Activated gamma-delta T cell (primary cell): ENCODE measurements at regions not wholly inside any gene's neighbourhood (a gene's known extent, or its start where the extent isn't known, plus 50 kb on each side); places are given as distances from the start of the nearest gene placed in this dataset.

Experiments
- DNase-seq: peaks from one replicate; lab custom pipeline; 2025; lab: John Stamatoyannopoulos, UW

DNA sequence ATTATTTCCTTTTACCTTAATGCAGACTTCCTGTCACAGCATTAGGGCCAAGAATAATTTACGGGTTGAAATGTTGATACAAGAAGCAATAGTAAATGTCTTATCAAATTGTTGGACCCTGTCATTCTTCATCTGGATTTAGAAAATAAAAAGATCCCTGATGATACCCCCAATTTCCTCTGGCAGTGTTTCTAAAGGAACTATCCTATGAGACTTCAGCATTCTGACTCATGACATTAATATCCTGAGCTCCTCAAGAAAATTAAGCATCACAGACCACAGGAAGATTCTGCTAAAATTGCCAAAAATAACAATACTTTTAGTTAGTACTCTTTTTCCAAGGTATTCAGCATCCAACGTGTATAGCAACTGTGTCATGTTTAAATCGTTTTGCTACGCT lies 490.5 kb upstream of the ANKRD30A start:
- no peak for DNase-seq

GRCh38 chr10:36630267-36630666 lies 495.1 kb upstream of the ANKRD30A start:
- DNase-seq = no peak

DNA sequence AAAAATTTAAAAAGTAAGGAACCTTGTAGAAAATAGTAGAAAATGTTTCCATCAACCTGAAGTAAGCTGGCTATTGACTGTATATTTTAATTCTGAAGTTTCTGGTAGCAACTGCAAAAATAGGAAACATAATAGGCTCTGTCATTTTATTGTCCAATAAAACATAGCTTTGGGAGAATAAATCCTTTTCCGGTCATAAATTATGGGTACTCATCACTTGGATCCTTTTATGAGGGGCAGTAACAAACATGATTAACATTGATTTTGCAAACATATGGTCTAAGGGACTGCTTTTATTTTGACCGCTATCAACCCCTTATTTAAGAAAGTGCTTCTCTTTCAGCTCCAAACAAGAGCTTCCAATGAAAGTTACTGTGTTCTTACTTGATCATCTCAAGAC lies 495.9 kb upstream of the ANKRD30A start:
- no peak for DNase-seq

- no peak for DNase-seq
Measured at GRCh38 chr10:36624551-36625100, 500.8 kb upstream of the ANKRD30A start.

GRCh38 chr10:36621346-36621745 lies 504.1 kb upstream of the ANKRD30A start:
- no peak for DNase-seq

DNA sequence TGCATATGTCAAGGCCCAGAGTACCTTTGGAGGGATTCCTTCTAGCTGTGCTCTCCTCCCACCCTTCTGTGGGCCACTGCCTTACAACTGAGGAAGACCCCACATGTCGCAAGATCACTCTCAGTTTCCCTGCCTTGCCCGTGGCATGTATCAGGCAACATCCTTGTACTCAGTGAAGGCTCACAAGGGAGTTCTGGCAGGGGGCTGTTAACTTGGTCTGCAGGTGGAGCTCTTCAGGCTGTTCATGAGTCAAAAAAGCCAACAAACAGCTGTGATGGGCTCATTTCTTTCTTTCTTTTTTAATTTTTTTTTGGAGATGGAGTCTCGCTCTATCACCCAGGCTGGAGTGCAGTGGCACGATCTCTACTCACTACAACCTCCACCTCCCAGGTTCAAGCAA lies 513.0 kb upstream of the ANKRD30A start:
- DNase-seq = no peak

GRCh38 chr10:36608866-36609265 lies 516.5 kb upstream of the ANKRD30A start:
- DNase-seq = no peak

DNA sequence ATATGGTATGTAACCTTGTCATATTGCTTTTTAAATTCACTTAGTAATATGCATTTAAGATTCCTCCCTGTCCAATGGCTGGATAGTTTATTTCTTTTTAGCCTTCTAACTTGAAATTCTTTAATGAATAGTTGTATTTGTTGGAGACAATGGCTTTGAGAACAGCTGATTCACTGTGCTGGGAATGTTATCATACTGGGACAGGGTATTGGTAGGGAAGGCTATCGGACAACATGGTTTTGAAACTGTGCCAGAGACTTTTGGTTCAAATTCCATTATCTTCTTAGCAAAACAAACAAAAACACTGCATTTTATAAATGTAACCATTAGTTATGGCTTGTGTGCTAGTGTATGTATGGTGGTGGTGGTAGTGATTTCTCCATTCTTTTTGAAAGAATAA lies 517.1 kb upstream of the ANKRD30A start:
- DNase-seq = no peak

- DNase-seq = no peak
Measured at GRCh38 chr10:36606234-36606839, 519.1 kb upstream of the ANKRD30A start.

DNA sequence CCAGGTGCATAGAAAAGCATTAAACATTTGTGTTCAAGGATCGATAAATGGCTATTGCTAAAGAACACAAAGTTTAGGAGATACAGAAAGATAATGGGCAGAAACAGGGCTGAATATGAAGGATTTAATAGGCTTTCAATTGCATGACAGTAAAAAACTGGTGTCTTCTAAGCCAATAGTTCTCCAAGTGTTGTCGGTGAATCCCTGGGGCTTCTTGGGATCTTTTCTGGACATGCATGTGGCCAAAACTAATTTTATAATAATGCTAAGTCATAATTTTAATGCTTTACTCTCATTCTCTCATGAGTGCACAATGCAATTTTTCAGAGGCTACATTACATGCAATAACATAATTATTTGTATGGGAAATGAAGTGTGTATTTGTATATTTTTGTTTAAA lies 521.1 kb upstream of the ANKRD30A start:
- no peak for DNase-seq

GRCh38 chr10:36603688-36604087 lies 521.7 kb upstream of the ANKRD30A start:
- DNase-seq = no peak

DNA sequence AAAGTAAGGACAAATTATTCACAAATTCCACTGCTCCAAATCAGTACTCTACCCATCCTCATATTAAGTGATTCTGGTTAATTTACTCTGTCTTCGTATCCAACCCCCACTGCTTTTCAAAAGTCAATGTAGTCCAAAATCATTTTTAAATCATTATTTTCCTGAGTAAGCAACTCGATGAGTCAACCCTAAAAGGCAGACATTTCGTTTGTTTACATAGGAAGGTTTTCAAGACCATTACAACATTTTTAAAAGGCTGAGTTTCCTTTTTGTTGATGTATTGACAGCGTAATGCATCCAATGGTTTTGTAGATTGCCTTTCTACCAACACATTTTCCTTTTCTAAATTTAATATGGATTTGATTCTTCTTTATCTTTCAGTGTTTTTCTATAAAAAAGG lies 523.0 kb upstream of the ANKRD30A start:
- DNase-seq = no peak

GRCh38 chr10:36597756-36598320 lies 527.6 kb upstream of the ANKRD30A start:
- no peak for DNase-seq

DNA sequence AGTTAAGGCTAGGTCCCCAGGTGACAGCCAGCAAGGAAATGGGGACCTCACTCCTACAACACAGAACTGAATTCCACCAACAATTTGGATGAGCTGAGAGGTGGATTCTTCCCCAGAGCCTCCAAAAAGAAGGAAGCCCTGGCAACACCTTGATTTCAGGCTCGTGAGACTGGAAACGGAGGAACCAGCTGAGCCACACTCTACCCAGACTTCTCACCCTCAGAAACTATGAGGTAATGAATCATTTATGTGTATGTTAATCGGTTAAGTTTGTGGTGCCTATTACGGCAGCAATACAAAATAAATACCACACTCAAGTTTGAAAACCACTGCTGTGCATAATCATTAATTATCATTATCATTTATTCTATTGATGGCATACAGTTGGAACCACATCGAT lies 532.4 kb upstream of the ANKRD30A start:
- no peak for DNase-seq

DNA sequence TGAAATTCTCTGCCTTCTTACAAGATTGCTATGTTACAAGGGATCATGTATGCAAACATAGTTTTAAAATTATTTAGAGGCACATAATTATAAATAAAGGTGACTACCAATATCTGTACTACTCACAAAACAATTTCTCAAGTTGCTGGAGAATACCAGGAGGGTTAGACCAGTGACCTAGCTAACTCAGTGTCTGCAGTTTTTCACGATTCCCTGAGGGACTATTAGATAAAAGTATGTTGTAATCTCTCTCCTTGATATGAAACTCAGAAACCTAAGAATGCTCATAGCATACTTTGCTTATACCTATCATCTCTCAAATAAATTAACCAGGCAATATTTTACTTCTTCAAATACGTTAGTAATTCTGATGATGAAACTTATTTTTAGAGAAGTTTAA lies 534.0 kb upstream of the ANKRD30A start:
- no peak for DNase-seq

- no peak for DNase-seq
Measured at GRCh38 chr10:36583690-36584089, 541.7 kb upstream of the ANKRD30A start.

DNA sequence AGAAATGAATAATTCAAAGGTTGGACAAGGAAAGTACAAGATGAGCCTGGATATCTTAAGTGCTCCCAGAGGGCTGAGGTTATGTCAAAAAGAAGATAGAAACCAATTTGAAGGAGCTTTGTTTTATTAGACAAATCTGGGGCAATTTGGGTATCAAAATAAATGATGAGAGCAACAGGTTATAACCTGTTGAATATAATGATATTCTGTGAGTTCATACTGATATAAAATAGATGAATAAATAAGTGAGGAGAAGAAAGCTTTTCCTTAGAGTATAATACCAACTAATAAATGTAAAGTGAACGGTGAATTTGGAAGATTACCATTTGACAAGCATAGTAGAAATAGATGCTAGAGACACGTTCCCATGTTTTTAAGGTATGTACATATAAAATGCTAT lies 544.2 kb upstream of the ANKRD30A start:
- DNase-seq = no peak

GRCh38 chr10:36578306-36578705 lies 547.1 kb upstream of the ANKRD30A start:
- no peak for DNase-seq

- DNase-seq = no peak
Measured at GRCh38 chr10:36577126-36577525, 548.3 kb upstream of the ANKRD30A start.

GRCh38 chr10:36574207-36574606 lies 551.2 kb upstream of the ANKRD30A start:
- DNase-seq = no peak

- DNase-seq = no peak
Measured at GRCh38 chr10:36573246-36573645, 552.2 kb upstream of the ANKRD30A start.

GRCh38 chr10:36564433-36564832 lies 561.0 kb upstream of the ANKRD30A start:
- DNase-seq = no peak

- DNase-seq = no peak
Measured at GRCh38 chr10:36559412-36560400, 565.7 kb upstream of the ANKRD30A start.
